SU-DHL-6 (cell line): ENCODE measurements at regions not wholly inside any gene's neighbourhood (a gene's known extent, or its start where the extent isn't known, plus 50 kb on each side); places are given as distances from the start of the nearest gene placed in this dataset.
"Not testable (repeated sequence)": the region's sequence is repeated elsewhere in the genome, so short reads cannot be mapped to it uniquely, and the experiment has no call there.

Experiments
- H2AFZ ChIP-seq: fragments of 200-600 bp; sonication (generic); 2 replicates; pipeline ENCODE4 v1.6.1; 2014; ENCODE audit warnings: low read depth, mild to moderate bottlenecking, moderate library complexity, mixed read lengths, antibody characterized with exemption, low read length; ENCODE audit not compliant: severe bottlenecking
- H3F3A ChIP-seq: fragments of 200-600 bp; shearing (Covaris generic); 2 replicates; pipeline ENCODE4 v1.6.0; 2016; ENCODE audit warnings: antibody characterized with exemption, mild to moderate bottlenecking; ENCODE audit not compliant: insufficient read depth
- H3K27ac ChIP-seq: fragments of 200-600 bp; sonication (generic); 2 replicates; pipeline ENCODE4 v1.5.1; 2016; ENCODE audit warnings: low read depth, mild to moderate bottlenecking, low read length, moderate library complexity, mixed read lengths
- H3K27me3 ChIP-seq: fragments of 200-600 bp; sonication (generic), shearing (Covaris generic); 2 replicates; pipeline ENCODE4 v1.6.0; 2014; ENCODE audit warnings: mild to moderate bottlenecking, low read length
- H3K36me3 ChIP-seq: fragments of 200-600 bp; sonication (generic); 2 replicates; pipeline ENCODE4 v1.6.1; 2014; ENCODE audit warnings: mild to moderate bottlenecking, low read length, mixed read lengths
- H3K4me2 ChIP-seq: fragments of 300-600, 200-600 bp; shearing (Covaris generic), sonication (generic); 2 replicates; pipeline ENCODE4 v1.6.0; 2014; ENCODE audit warnings: low read length, low read depth, mild to moderate bottlenecking; ENCODE audit not compliant: poor library complexity, severe bottlenecking
- H3K4me3 ChIP-seq: fragments of 200-600 bp; sonication (generic); 2 replicates; pipeline ENCODE4 v1.5.1; 2014; ENCODE audit warnings: antibody characterized with exemption, low read length, mild to moderate bottlenecking, mixed read lengths; ENCODE audit not compliant: insufficient read depth, poor library complexity, severe bottlenecking
- H3K79me2 ChIP-seq: fragments of 200-600 bp; sonication (generic); 2 replicates; pipeline ENCODE4 v1.6.1; 2014; ENCODE audit warnings: mild to moderate bottlenecking, low read length, moderate library complexity; ENCODE audit not compliant: insufficient read depth
- H3K9ac ChIP-seq: fragments of 200-600 bp; sonication (generic); 2 replicates; pipeline ENCODE4 v1.7.0; 2014; ENCODE audit warnings: mild to moderate bottlenecking, low read length
- H3K9me2 ChIP-seq: fragments of 200-600 bp; sonication (generic); replicated peaks from 2 replicates; pipeline ENCODE4 v1.6.1; 2014; ENCODE audit warnings: low read length; ENCODE audit not compliant: insufficient read depth
- H3K9me3 ChIP-seq: fragments of 200-600 bp; sonication (generic); 2 replicates; pipeline ENCODE4 v1.6.1; 2014; ENCODE audit warnings: low read length, mixed read lengths; ENCODE audit not compliant: insufficient read depth
- H4K20me1 ChIP-seq: fragments of 200-600 bp; sonication (generic); 2 replicates; pipeline ENCODE4 v1.6.1; 2014; ENCODE audit warnings: low read depth, mild to moderate bottlenecking, antibody characterized with exemption, low read length, moderate library complexity, mixed read lengths
- CTCF ChIP-seq: fragments of 200-600 bp; sonication (generic); IDR thresholded peaks from one replicate; pipeline ENCODE4 v1.5.1; 2017; ENCODE audit warnings: antibody characterized with exemption, mild to moderate bottlenecking, low read length, moderate library complexity; ENCODE audit not compliant: insufficient read depth, poor library complexity, severe bottlenecking
- EZH2phosphoT487 ChIP-seq: fragments of 200-600 bp; sonication (generic), shearing (Covaris generic); conservative IDR thresholded peaks from 2 replicates; pipeline ENCODE4 v1.6.1; 2018; ENCODE audit warnings: mild to moderate bottlenecking, antibody characterized with exemption, low read length, moderate library complexity, mixed read lengths

- Histone ChIP-seq H3K4me2 (no peak overlapping the region), H3K36me3 (peaks cover 9% of the 10 kb centered on the region; the same call in 1 of the 2 replicates), H3K27ac (no peak overlapping the region), H3K9me2 (no peaks in the 10 kb centered on the region), H2AFZ (no peak overlapping the region), H3K4me3 (no peak overlapping the region), H3K9ac (no peak overlapping the region), H3F3A (no peaks in the 10 kb centered on the region), H4K20me1 (no peaks in the 10 kb centered on the region), H3K9me3 (no peaks in the 10 kb centered on the region), H3K27me3 (no peaks in the 10 kb centered on the region), H3K79me2 (no peaks in the 10 kb centered on the region; the same call in 1 of the 2 replicates)
- TF ChIP-seq CTCF = no peak
- TF ChIP-seq EZH2phosphoT487 = no peak
These were observed 79.2 kb upstream of the KCTD7 start for GRCh38 chr7:66549466-66549865.

- Histone ChIP-seq H3F3A (no peaks in the 10 kb centered on the region), H3K9me2 (no peaks in the 10 kb centered on the region), H3K9me3 (no peaks in the 10 kb centered on the region), H3K4me2 (no peak overlapping the region), H3K27me3 (no peaks in the 10 kb centered on the region), H2AFZ (no peak overlapping the region), H3K27ac (no peak overlapping the region), H3K79me2 (peaks cover 15% of the 10 kb centered on the region), H3K9ac (no peak overlapping the region), H3K36me3 (peaks cover 9% of the 10 kb centered on the region; the same call in 1 of the 2 replicates), H4K20me1 (no peaks in the 10 kb centered on the region; the same call in 1 of the 2 replicates), H3K4me3 (no peak overlapping the region)
- TF ChIP-seq CTCF = no peak
- no peak for TF ChIP-seq EZH2phosphoT487
These were observed 75.7 kb upstream of the KCTD7 start for GRCh38 chr7:66553001-66553400.

GRCh38 chr7:66553675-66554074, 75.0 kb upstream of the KCTD7 start:
- not testable (repeated sequence) for H3F3A ChIP-seq, H3K36me3 ChIP-seq, H3K27ac ChIP-seq, H3K27me3 ChIP-seq, H3K4me3 ChIP-seq, H4K20me1 ChIP-seq, H3K4me2 ChIP-seq, H3K9ac ChIP-seq, H3K9me3 ChIP-seq, H2AFZ ChIP-seq, H3K9me2 ChIP-seq
- H3K79me2 ChIP-seq = peaks cover 22% of the 10 kb centered on the region

GRCh38 chr7:66554291-66554690, 74.4 kb upstream of the KCTD7 start:
- H2AFZ ChIP-seq, H3K27me3 ChIP-seq, H3K27ac ChIP-seq, H3F3A ChIP-seq, H3K9me3 ChIP-seq, H3K9me2 ChIP-seq, H3K4me2 ChIP-seq, H4K20me1 ChIP-seq, H3K9ac ChIP-seq, H3K36me3 ChIP-seq, H3K4me3 ChIP-seq: not testable (repeated sequence)
- peaks cover 27% of the 10 kb centered on the region for H3K79me2 ChIP-seq

- not testable (repeated sequence) for H3K27ac ChIP-seq, H4K20me1 ChIP-seq, H3K36me3 ChIP-seq, H3K9me3 ChIP-seq, H3K4me2 ChIP-seq, H2AFZ ChIP-seq, H3K4me3 ChIP-seq, H3F3A ChIP-seq, H3K9ac ChIP-seq, H3K9me2 ChIP-seq, H3K27me3 ChIP-seq
- H3K79me2 ChIP-seq = peaks cover 29% of the 10 kb centered on the region
These were observed 73.7 kb upstream of the KCTD7 start for GRCh38 chr7:66554842-66555430.
